K562 (cell line): ENCODE measurements at regions not wholly inside any gene's neighbourhood (a gene's known extent, or its start where the extent isn't known, plus 50 kb on each side); places are given as distances from the start of the nearest gene placed in this dataset.

Experiments
- ATAC-seq: fragments of 200-7000 bp; cut with Tn5 transposase; 3 replicates; pipeline ENCODE4 v1.9.1; 2020; ENCODE audit warnings: moderate library complexity
- BruUV-seq: library from RNA; stranded (reverse); fragments of 400-500 nt; replicated peaks from 2 replicates; lab custom pipeline; 2021; lab: Mats Ljungman, UMichigan
- CTCF ChIA-PET: fragments of 300-600 bp; formaldehyde crosslinking; extraction: SDS; loops from one replicate; lab custom pipeline; 2021; ENCODE audit warnings: low intra/inter-chr PET ratio; lab: Yijun Ruan, JAX
- POLR2A ChIA-PET: fragments of 300-600, 350-650 bp; sonication (Branson Sonifier 250); formaldehyde crosslinking; extraction: SDS; loops from one replicate; lab custom pipeline; 2021; ENCODE audit warnings: antibody characterized with exemption, inconsistent platforms; lab: Yijun Ruan, JAX
- DNase-seq, 4 experiments: peaks; one replicate each; pipeline versions ENCODE4 v3.0.0 to v3.0.0-alpha.2; 2011 to 2018; ENCODE audit warnings: low spot score in 3 of 4, mixed read lengths in 3 of 4; ENCODE audit errors: extremely low read depth in 1 of 4
- FAIRE-seq: peaks from 2 replicates; lab custom pipeline; 2011; peaks lifted over from hg19 to GRCh38; lab: Jason Lieb, UNC
- H2AFZ ChIP-seq: 2 replicates; pipeline ENCODE4 v1.6.0; 2011; ENCODE audit warnings: low read depth, low read length, control low read depth, inconsistent platforms
- H3K27ac ChIP-seq: fragments of 200-600 bp; 3 replicates; pipeline ENCODE4 v1.8.0; 2011; ENCODE audit warnings: low read depth, mild to moderate bottlenecking, control low read depth, inconsistent platforms, low read length, moderate library complexity, mixed read lengths; ENCODE audit errors: extremely low read depth
- H3K27me3 ChIP-seq, 2 experiments: fragments of 300-600 bp in 1 of 2; 2 replicates in 1 of 2; 3 replicates in 1 of 2; pipeline versions ENCODE4 v1.6.0 to v1.8.0; 2011; ENCODE audit warnings: inconsistent platforms in 2 of 2, low read length in 2 of 2, mild to moderate bottlenecking in 1 of 2, mixed read lengths in 1 of 2, moderate library complexity in 1 of 2; ENCODE audit not compliant: control insufficient read depth in 2 of 2, insufficient read depth in 2 of 2
- H3K36me3 ChIP-seq: fragments of 300-600 bp; 3 replicates; pipeline ENCODE4 v1.8.0; 2011; ENCODE audit warnings: mild to moderate bottlenecking, low read length, inconsistent platforms; ENCODE audit not compliant: control insufficient read depth, insufficient read depth
- H3K4me1 ChIP-seq, 2 experiments: fragments of 200-600 bp in 1 of 2; replicated peaks in 1 of 2; 2 replicates in 1 of 2; 3 replicates in 1 of 2; pipeline versions ENCODE4 v1.5.1 to v1.8.0; 2011; ENCODE audit warnings: inconsistent platforms in 2 of 2, low read length in 2 of 2, mild to moderate bottlenecking in 1 of 2, mixed read lengths in 1 of 2, moderate library complexity in 1 of 2; ENCODE audit not compliant: control insufficient read depth in 2 of 2, insufficient read depth in 2 of 2
- H3K4me2 ChIP-seq: 2 replicates; pipeline ENCODE4 v1.6.1; 2011; ENCODE audit warnings: low read length, control low read depth, inconsistent platforms, mixed read lengths; ENCODE audit not compliant: insufficient read depth
- H3K4me3 ChIP-seq: fragments of 200-600 bp; sonication (generic), shearing (Covaris generic); 2 replicates; pipeline ENCODE4 v1.5.1; 2016; ENCODE audit warnings: control low read depth, inconsistent platforms
- H3K79me2 ChIP-seq: fragments of 200-600 bp; 3 replicates; pipeline ENCODE4 v1.8.0; 2011; ENCODE audit warnings: low read length, inconsistent platforms; ENCODE audit not compliant: control insufficient read depth, insufficient read depth
- H3K9ac ChIP-seq, 2 experiments: 2 replicates each; pipeline versions ENCODE4 v1.6.0 to v1.6.1; 2011; ENCODE audit warnings: low read depth in 2 of 2, low read length in 2 of 2, control low read depth in 1 of 2, inconsistent platforms in 1 of 2, mild to moderate bottlenecking in 1 of 2, mixed read lengths in 1 of 2; ENCODE audit not compliant: insufficient read depth in 1 of 2
- H3K9me1 ChIP-seq: one replicate; pipeline ENCODE4 v1.6.0; 2011; ENCODE audit warnings: inconsistent platforms, mild to moderate bottlenecking, low read length, moderate library complexity; ENCODE audit not compliant: control insufficient read depth, insufficient read depth
- H3K9me3 ChIP-seq: replicated peaks from 2 replicates; pipeline ENCODE4 v1.5.1; 2011; ENCODE audit warnings: low read depth, low read length, inconsistent platforms; ENCODE audit not compliant: control insufficient read depth, insufficient read depth
- H4K20me1 ChIP-seq: replicated peaks from 2 replicates; pipeline ENCODE4 v1.6.1; 2011; ENCODE audit warnings: low read length, inconsistent platforms, mixed read lengths; ENCODE audit not compliant: control insufficient read depth, insufficient read depth
- EWSR1 ChIP-seq: fragments of 450-650 bp; IDR thresholded peaks from 2 replicates; pipeline ENCODE4 v1.6.1; 2018; ENCODE audit warnings: borderline replicate concordance, mild to moderate bottlenecking, low read depth, moderate library complexity; ENCODE audit not compliant: partially characterized antibody
- GATAD2B ChIP-seq: fragments of 450-650 bp; IDR thresholded peaks from 2 replicates; pipeline ENCODE4 v1.6.1; 2017; ENCODE audit warnings: mild to moderate bottlenecking, borderline replicate concordance
- KHSRP ChIP-seq: fragments of 450-650 bp; IDR thresholded peaks from 2 replicates; pipeline ENCODE4 v1.6.1; 2017
- POLR2AphosphoS5 ChIP-seq: IDR thresholded peaks from 2 replicates; pipeline ENCODE4 v1.6.1; 2011; ENCODE audit warnings: mild to moderate bottlenecking, low read depth, low read length, moderate library complexity; ENCODE audit not compliant: control insufficient read depth, insufficient read depth
- PTBP1 ChIP-seq: fragments of 200-400 bp; formaldehyde crosslinking; IDR thresholded peaks from 2 replicates; pipeline ENCODE4 v1.6.1; 2017; ENCODE audit warnings: low read depth, low read length
- TAF7 ChIP-seq: fragments of 450-650 bp; IDR thresholded peaks from 2 replicates; pipeline ENCODE4 v1.6.1; 2016; ENCODE audit warnings: missing genetic modification characterization, missing compliant biosample characterization
- ZKSCAN1 ChIP-seq: fragments of 150-350 bp; IDR thresholded peaks from 2 replicates; pipeline ENCODE4 v1.6.1; 2016; ENCODE audit warnings: low read depth, low read length
- ZKSCAN3 ChIP-seq: fragments of 250-450 bp; sonication (Bioruptor Pico); IDR thresholded peaks from 2 replicates; pipeline ENCODE4 v1.4.0; 2020
- ZNF146 ChIP-seq: IDR thresholded peaks from one replicate; pipeline ENCODE4 v1.6.1; 2018; ENCODE audit warnings: missing compliant biosample characterization; ENCODE audit not compliant: unreplicated experiment
- ZNF507 ChIP-seq: conservative IDR thresholded peaks from 2 replicates; pipeline ENCODE4 v1.6.1; 2017; ENCODE audit warnings: missing genetic modification characterization, missing compliant biosample characterization
- WGBS: fragments of 100-300 bp; shearing (Covaris generic); methylation state at CpG from one replicate; pipeline ENCODE4 v1.1.6; 2016; ENCODE audit warnings: low coverage, mixed read lengths; ENCODE audit not compliant: insufficient coverage; ENCODE audit errors: missing lambda C conversion rate; 5-methylcytosine and 5-hydroxymethylcytosine counted together
- in situ Hi-C: fragments of 300-500 bp; cut with MboI; formaldehyde crosslinking; loops from 4 replicates; pipeline ENCODE4 v1.15.0; 2018; ENCODE audit warnings: inconsistent platforms, mixed read lengths
- intact Hi-C: fragments of 100-400 bp; cut with micrococcal nuclease; formaldehyde crosslinking; loops from 2 replicates; pipeline ENCODE4 v1.14.2; 2022
- TF ChIP-seq, protein P1 (sequence below): fragments of 450-650 bp; IDR thresholded peaks from 2 replicates; pipeline ENCODE4 v1.7.1; 2018; ENCODE audit warnings: mild to moderate bottlenecking, low read depth; ENCODE audit not compliant: partially characterized antibody

GRCh38 chr6:112535816-112536215 lies 188.7 kb downstream of the RFPL4B start:
- TF ChIP-seq EWSR1 (no peak), ZNF146 (CRISPR knock-in tag) (peak; percentile 20), GATAD2B (no peak)
- intact Hi-C loops, result no loop called here
- H3K4me3 ChIP-seq, result no peak overlapping the region
- H3K79me2 ChIP-seq, result no peaks in the 10 kb centered on the region
- no peaks in the 10 kb centered on the region for H3K36me3 ChIP-seq
- H3K27me3 ChIP-seq, result no peaks in the 10 kb centered on the region
- no peak overlapping the region for H3K4me2 ChIP-seq
- POLR2A ChIA-PET, result no interaction called here
- no peak overlapping the region for H2AFZ ChIP-seq
- no peaks in the 10 kb centered on the region for H4K20me1 ChIP-seq
- FAIRE-seq, result no peak
- H3K9ac ChIP-seq, result no peak overlapping the region
- H3K9me3 ChIP-seq, result no peaks in the 10 kb centered on the region
- H3K4me1 ChIP-seq, result no peaks in the 10 kb centered on the region
- in situ Hi-C loops, result no loop called here
- no peaks in the 10 kb centered on the region for H3K9me1 ChIP-seq
- DNase-seq, result no peak
- no peak for ATAC-seq
- CTCF ChIA-PET, result no interaction called here
- no peak overlapping the region for H3K27ac ChIP-seq
- 0% methylated on average over 2 of the region's 2 CpGs for WGBS
- no TSS peak for BruUV-seq

- H3K9ac ChIP-seq, result no peak overlapping the region
- no peaks in the 10 kb centered on the region for H4K20me1 ChIP-seq
- no TSS peak for BruUV-seq
- ATAC-seq (no peak), FAIRE-seq (no peak), DNase-seq (no peak)
- CTCF ChIA-PET, result no interaction called here
- H3K79me2 ChIP-seq, result no peaks in the 10 kb centered on the region
- H3K9me3 ChIP-seq, result no peaks in the 10 kb centered on the region
- POLR2A ChIA-PET, result no interaction called here
- no peaks in the 10 kb centered on the region for H3K9me1 ChIP-seq
- no peak overlapping the region for H3K4me3 ChIP-seq
- no peaks in the 10 kb centered on the region for H3K36me3 ChIP-seq
- intact Hi-C loops (no loop called here), in situ Hi-C loops (no loop called here)
- H3K4me2 ChIP-seq, result no peak overlapping the region
- H3K27ac ChIP-seq, result no peak overlapping the region
- 0% methylated on average over 2 of the region's 2 CpGs for WGBS
- no peaks in the 10 kb centered on the region for H3K4me1 ChIP-seq
- H2AFZ ChIP-seq, result no peak overlapping the region
- H3K27me3 ChIP-seq, result no peaks in the 10 kb centered on the region
- no peak for TF ChIP-seq TAF7 (tag)
- TF ChIP-seq, protein P1, sequence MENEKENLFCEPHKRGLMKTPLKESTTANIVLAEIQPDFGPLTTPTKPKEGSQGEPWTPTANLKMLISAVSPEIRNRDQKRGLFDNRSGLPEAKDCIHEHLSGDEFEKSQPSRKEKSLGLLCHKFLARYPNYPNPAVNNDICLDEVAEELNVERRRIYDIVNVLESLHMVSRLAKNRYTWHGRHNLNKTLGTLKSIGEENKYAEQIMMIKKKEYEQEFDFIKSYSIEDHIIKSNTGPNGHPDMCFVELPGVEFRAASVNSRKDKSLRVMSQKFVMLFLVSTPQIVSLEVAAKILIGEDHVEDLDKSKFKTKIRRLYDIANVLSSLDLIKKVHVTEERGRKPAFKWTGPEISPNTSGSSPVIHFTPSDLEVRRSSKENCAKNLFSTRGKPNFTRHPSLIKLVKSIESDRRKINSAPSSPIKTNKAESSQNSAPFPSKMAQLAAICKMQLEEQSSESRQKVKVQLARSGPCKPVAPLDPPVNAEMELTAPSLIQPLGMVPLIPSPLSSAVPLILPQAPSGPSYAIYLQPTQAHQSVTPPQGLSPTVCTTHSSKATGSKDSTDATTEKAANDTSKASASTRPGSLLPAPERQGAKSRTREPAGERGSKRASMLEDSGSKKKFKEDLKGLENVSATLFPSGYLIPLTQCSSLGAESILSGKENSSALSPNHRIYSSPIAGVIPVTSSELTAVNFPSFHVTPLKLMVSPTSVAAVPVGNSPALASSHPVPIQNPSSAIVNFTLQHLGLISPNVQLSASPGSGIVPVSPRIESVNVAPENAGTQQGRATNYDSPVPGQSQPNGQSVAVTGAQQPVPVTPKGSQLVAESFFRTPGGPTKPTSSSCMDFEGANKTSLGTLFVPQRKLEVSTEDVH, result no peak
- TF ChIP-seq ZNF507 (tag), result no peak
- no peak for TF ChIP-seq POLR2AphosphoS5
- TF ChIP-seq ZKSCAN3 (CRISPR knock-in tag), result no peak
- TF ChIP-seq PTBP1, result no peak
- no peak for TF ChIP-seq ZKSCAN1
- TF ChIP-seq KHSRP, result no peak
Measured at GRCh38 chr6:112539355-112539754, 192.2 kb downstream of the RFPL4B start.
